Heart left ventricle (tissue), 13 donors: ENCODE measurements at regions not wholly inside any gene's neighbourhood (a gene's known extent, or its start where the extent isn't known, plus 50 kb on each side); places are given as distances from the start of the nearest gene placed in this dataset.

Source experiments
- CTCF ChIP-seq, 12 donors: fragments of 200-600 bp; sonication (generic) in 4 of 12; IDR thresholded peaks; one replicate each; pipeline versions ENCODE4 v1.5.0 to v1.8.0; 2018 to 2022; ENCODE audit warnings: antibody characterized with exemption in 12 of 12, mild to moderate bottlenecking in 5 of 12
- POLR2A ChIP-seq, 2 donors: fragments of 450-650 bp; IDR thresholded peaks; one replicate each; pipeline ENCODE4 v1.6.1; 2017; ENCODE audit warnings: antibody characterized with exemption in 2 of 2, mild to moderate bottlenecking in 2 of 2, moderate library complexity in 2 of 2
- donor health status: ischemic (EF 13 %, LVEDD 7.1; RV severe dilation, severe dysfunction).
- donor health status: DM: no; HTN: yes; CAD: no.
- donor health status: DM: no; HTN: no; CAD: no.
- donor health status: ischemic (EF 25% LVEDD 6.9; RV normal size, moderate dysfunction).
- donor health status: ischemic (EF 25% LVEDD 5.7; RV mildly dilated, moderate dysfunction).
- donor health status: ischemic (EF 35%, LVEDD 5.7; RV mildly dilated, moderate dysfunction).
- donor health status: nonischemic (EF 11% LVEDD 7.7; RV severe dilation, severe dysfunction).
- donor health status: DM: yes; HTN: yes; CAD: no.
- donor health status: PGD.
- donor health status: ischemic (EF 29% LVEDD 5.4; RV normal size, mild dysfunction).
- donor health status: nonischemic (EF 23%, LVEDD 6.1; RV moderate dilation, normal function).

GRCh38 chr4:63396269-63396668 is 1013.0 kb downstream of the TECRL start:
- TF ChIP-seq CTCF (IDR thresholded peaks at IDR 0.05) (no peak), POLR2A (IDR thresholded peaks at IDR 0.05) (no peak)
